ENCODE measurements at regions not wholly inside any gene's neighbourhood (a gene's known extent, or its start where the extent isn't known, plus 50 kb on each side); places are given as distances from the start of the nearest gene placed in this dataset.
"Not testable (repeated sequence)": the region's sequence is repeated elsewhere in the genome, so short reads cannot be mapped to it uniquely, and the experiment has no call there.

DNA sequence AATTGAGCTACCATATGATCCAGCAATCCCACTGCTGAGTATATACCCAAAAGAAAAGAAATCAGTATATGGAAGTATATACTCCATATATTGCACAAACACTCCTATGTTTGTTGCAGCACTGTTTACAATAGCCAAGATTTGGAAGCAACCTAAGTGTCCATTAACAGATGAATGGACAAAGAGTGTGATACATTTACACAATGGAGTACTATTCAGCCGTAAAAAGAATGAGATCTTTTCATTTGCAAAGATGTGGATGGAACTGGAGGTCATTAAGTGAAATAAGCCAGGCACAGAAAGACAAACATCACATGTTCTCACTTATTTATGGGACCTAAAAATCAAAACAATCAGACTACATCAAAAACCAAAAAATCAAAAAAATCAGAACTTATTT, 133.4 kb upstream of the ADCY1 start:
- not testable (repeated sequence) for TF ChIP-seq POLR2AphosphoS5, POLR2A (IDR thresholded peaks at IDR 0.05; ENCODE audit: low read depth, low read length)

All from GM12892 (cell line).